Epithelial cell of esophagus (primary cell): ENCODE measurements at regions not wholly inside any gene's neighbourhood (a gene's known extent, or its start where the extent isn't known, plus 50 kb on each side); places are given as distances from the start of the nearest gene placed in this dataset.

Experiments
- DNase-seq: peaks from one replicate; pipeline ENCODE4 v3.0.0; 2010; ENCODE audit warnings: low read depth
- H3K4me3 ChIP-seq: 2 replicates; pipeline ENCODE4 v1.5.1; 2011; ENCODE audit warnings: mild to moderate bottlenecking, low read length, control low read depth
- TF ChIP-seq, protein P1 (sequence below): IDR thresholded peaks from 2 replicates; pipeline ENCODE4 v1.5.1; 2011; ENCODE audit warnings: low read depth, mild to moderate bottlenecking, low read length, control low read depth, inconsistent platforms; ENCODE audit not compliant: insufficient read depth; ENCODE audit errors: missing control alignments

- no peak for DNase-seq
- H3K4me3 ChIP-seq, result no peak overlapping the region
- TF ChIP-seq, protein P1, sequence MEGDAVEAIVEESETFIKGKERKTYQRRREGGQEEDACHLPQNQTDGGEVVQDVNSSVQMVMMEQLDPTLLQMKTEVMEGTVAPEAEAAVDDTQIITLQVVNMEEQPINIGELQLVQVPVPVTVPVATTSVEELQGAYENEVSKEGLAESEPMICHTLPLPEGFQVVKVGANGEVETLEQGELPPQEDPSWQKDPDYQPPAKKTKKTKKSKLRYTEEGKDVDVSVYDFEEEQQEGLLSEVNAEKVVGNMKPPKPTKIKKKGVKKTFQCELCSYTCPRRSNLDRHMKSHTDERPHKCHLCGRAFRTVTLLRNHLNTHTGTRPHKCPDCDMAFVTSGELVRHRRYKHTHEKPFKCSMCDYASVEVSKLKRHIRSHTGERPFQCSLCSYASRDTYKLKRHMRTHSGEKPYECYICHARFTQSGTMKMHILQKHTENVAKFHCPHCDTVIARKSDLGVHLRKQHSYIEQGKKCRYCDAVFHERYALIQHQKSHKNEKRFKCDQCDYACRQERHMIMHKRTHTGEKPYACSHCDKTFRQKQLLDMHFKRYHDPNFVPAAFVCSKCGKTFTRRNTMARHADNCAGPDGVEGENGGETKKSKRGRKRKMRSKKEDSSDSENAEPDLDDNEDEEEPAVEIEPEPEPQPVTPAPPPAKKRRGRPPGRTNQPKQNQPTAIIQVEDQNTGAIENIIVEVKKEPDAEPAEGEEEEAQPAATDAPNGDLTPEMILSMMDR, result no peak
Measured at GRCh38 chr2:8538931-8539621, 142.8 kb upstream of the ID2 start.

GRCh38 chr2:8539743-8540551, 141.9 kb upstream of the ID2 start:
- TF ChIP-seq, protein P1, result no peak
- no peak overlapping the region for H3K4me3 ChIP-seq
- DNase-seq, result peak; percentile 52

GRCh38 chr2:8540552-8541055, 141.3 kb upstream of the ID2 start:
- TF ChIP-seq, protein P1, result no peak
- DNase-seq, result no peak
- H3K4me3 ChIP-seq, result no peak overlapping the region

DNA sequence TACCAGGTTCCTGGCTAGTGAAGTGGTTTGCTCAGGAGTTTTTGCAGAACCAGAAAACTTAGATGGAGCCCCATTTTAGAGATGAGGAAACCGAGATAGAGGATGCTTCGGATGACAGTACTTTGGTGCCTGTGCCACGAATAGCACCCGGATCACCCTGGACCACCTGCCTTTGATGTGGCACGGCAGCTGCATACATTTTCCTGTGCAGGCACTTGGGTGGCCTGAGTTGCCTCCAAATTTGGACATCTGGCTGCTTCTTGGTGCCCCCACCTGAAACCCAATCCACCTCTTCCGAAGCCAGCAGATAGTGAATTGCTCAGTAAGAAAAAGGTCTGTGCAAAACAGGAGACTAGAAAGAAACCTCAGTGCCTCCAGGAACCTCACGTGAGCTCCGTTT, 140.6 kb upstream of the ID2 start:
- TF ChIP-seq, protein P1, result no peak
- no peak for DNase-seq
- H3K4me3 ChIP-seq, result no peak overlapping the region

- no peak overlapping the region for H3K4me3 ChIP-seq
- no peak for DNase-seq
- TF ChIP-seq, protein P1, result no peak
Measured at GRCh38 chr2:8541636-8542035, 140.2 kb upstream of the ID2 start.

DNA sequence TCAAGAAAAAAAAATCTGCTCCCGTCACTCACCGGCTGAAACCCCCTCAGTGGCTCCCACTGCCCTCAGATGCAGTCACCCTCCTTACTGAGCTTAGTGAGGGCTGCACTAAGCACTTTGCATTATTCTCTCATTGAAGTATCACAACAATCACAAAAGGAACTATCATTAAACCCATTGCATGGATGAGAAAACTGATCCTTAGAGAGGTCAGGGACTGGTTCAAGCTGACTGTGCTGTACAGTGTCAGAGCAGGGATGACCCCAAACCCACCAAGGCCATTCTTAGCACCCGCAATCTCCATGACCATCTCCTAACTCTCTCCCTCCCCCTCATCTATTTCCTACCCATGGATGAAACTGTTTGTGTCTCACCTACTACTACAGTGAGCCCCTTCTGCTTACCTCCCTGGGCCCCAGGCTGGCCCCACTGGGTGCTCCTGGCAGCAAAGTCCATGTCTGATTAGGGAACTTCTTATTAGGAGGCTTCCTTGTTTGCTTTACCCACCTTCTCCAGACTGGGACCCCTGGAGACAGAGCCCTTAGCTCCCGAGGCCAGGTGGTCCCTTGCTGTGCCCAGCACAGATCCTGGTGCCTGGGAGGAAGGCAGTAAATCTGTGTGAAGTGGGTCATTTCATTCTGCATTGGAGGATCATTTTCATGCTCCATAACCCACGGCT, 139.3 kb upstream of the ID2 start:
- H3K4me3 ChIP-seq, result no peak overlapping the region
- no peak for DNase-seq
- TF ChIP-seq, protein P1, result no peak
